Stimulated activated CD4-positive, alpha-beta T cell treated with anti-CD3 and anti-CD28 coated beads, Interleukin-4, amount 100 ng/mL, for 1 hour (primary cell): ENCODE measurements at regions not wholly inside any gene's neighbourhood (a gene's known extent, or its start where the extent isn't known, plus 50 kb on each side); places are given as distances from the start of the nearest gene placed in this dataset.
"Not testable (repeated sequence)": the region's sequence is repeated elsewhere in the genome, so short reads cannot be mapped to it uniquely, and the experiment has no call there.

Source experiments
- DNase-seq: peaks from one replicate; pipeline ENCODE4 v3.0.0-alpha.2; 2020

- no peak for DNase-seq
Measured at GRCh38 chr3:182482705-182483104, 310.6 kb upstream of the ATP11B start.

- no peak for DNase-seq
Measured at GRCh38 chr3:182484682-182485081, 308.6 kb upstream of the ATP11B start.

- DNase-seq, result no peak
Measured at GRCh38 chr3:182485301-182485700, 308.0 kb upstream of the ATP11B start.

GRCh38 chr3:182486463-182486862 lies 306.8 kb upstream of the ATP11B start:
- no peak for DNase-seq

GRCh38 chr3:182487143-182487542 lies 306.2 kb upstream of the ATP11B start:
- DNase-seq, result no peak

- no peak for DNase-seq
Measured at GRCh38 chr3:182487611-182488010, 305.7 kb upstream of the ATP11B start.

- DNase-seq, result no peak
Measured at GRCh38 chr3:182490596-182491491, 302.5 kb upstream of the ATP11B start.

GRCh38 chr3:182491577-182491976 lies 301.7 kb upstream of the ATP11B start:
- DNase-seq, result no peak

- no peak for DNase-seq
Measured at GRCh38 chr3:182492536-182492935, 300.8 kb upstream of the ATP11B start.

GRCh38 chr3:182500289-182500688 lies 293.0 kb upstream of the ATP11B start:
- DNase-seq, result no peak

GRCh38 chr3:182501856-182502255 lies 291.4 kb upstream of the ATP11B start:
- no peak for DNase-seq

- no peak for DNase-seq
Measured at GRCh38 chr3:182503401-182503800, 289.9 kb upstream of the ATP11B start.

- DNase-seq, result no peak
Measured at GRCh38 chr3:182508919-182509711, 284.2 kb upstream of the ATP11B start.

GRCh38 chr3:182509844-182510460 lies 283.4 kb upstream of the ATP11B start:
- no peak for DNase-seq

- DNase-seq, result no peak
Measured at GRCh38 chr3:182514236-182514964, 278.9 kb upstream of the ATP11B start.

- no peak for DNase-seq
Measured at GRCh38 chr3:182516597-182517336, 276.5 kb upstream of the ATP11B start.

- no peak for DNase-seq
Measured at GRCh38 chr3:182519569-182519968, 273.7 kb upstream of the ATP11B start.

GRCh38 chr3:182521339-182521738 lies 272.0 kb upstream of the ATP11B start:
- DNase-seq, result no peak

GRCh38 chr3:182523424-182523823 lies 269.9 kb upstream of the ATP11B start:
- DNase-seq, result not testable (repeated sequence)

GRCh38 chr3:182523836-182524235 lies 269.5 kb upstream of the ATP11B start:
- no peak for DNase-seq

GRCh38 chr3:182524711-182525401 lies 268.4 kb upstream of the ATP11B start:
- DNase-seq, result no peak
